ENCODE measurements at regions not wholly inside any gene's neighbourhood (a gene's known extent, or its start where the extent isn't known, plus 50 kb on each side); places are given as distances from the start of the nearest gene placed in this dataset.

DNA sequence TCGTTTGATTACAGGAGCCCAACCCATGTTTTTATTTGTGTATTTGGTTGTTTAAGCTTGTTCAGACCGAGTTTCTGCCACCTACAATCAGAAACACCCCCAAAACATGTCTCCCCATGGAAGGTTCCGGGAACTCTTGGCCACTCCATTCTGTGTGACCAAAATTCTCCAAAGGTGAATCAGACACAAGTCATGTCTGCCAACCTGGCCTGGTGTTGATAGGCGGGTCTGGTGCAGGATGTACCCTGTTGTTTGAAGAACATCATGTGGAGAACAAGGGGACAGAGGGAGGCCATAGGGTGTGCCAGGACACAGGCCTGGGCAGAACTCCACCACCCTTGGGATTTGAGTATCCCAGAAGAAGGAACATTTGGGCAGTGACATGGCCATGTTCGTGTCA lies 147.1 kb upstream of the MYL2 start:
- H3K9ac ChIP-seq (ENCODE audit: low read length) = no peak overlapping the region
- H3K9me3 ChIP-seq (replicated peaks; ENCODE audit: insufficient read depth, low read length) = no peaks in the 10 kb centered on the region
- H3K4me3 ChIP-seq (ENCODE audit: low read length) = no peak overlapping the region
- no peaks in the 10 kb centered on the region for H3K79me2 ChIP-seq (ENCODE audit: low read length)
- DNase-seq = no peak
- H3K27ac ChIP-seq (ENCODE audit: low read length) = no peak overlapping the region
- no peak overlapping the region for H3K4me2 ChIP-seq (ENCODE audit: low read depth, low read length)
- no peaks in the 10 kb centered on the region for H4K20me1 ChIP-seq (ENCODE audit: insufficient read depth, low read length)
- no peaks in the 10 kb centered on the region for H3K4me1 ChIP-seq (ENCODE audit: low read length)
- TF ChIP-seq, protein P1, sequence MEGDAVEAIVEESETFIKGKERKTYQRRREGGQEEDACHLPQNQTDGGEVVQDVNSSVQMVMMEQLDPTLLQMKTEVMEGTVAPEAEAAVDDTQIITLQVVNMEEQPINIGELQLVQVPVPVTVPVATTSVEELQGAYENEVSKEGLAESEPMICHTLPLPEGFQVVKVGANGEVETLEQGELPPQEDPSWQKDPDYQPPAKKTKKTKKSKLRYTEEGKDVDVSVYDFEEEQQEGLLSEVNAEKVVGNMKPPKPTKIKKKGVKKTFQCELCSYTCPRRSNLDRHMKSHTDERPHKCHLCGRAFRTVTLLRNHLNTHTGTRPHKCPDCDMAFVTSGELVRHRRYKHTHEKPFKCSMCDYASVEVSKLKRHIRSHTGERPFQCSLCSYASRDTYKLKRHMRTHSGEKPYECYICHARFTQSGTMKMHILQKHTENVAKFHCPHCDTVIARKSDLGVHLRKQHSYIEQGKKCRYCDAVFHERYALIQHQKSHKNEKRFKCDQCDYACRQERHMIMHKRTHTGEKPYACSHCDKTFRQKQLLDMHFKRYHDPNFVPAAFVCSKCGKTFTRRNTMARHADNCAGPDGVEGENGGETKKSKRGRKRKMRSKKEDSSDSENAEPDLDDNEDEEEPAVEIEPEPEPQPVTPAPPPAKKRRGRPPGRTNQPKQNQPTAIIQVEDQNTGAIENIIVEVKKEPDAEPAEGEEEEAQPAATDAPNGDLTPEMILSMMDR (IDR thresholded peaks at IDR 0.05; ENCODE audit: low read length) = no peak
- TF ChIP-seq EZH2 (optimal IDR thresholded peaks at IDR 0.05; ENCODE audit: low read depth, low read length) (no peak), EZH2phosphoT487 (IDR thresholded peaks at IDR 0.05; ENCODE audit: low read length) (no peak)
- no peak overlapping the region for H2AFZ ChIP-seq (ENCODE audit: low read length)
- no peaks in the 10 kb centered on the region for H3F3A ChIP-seq (ENCODE audit: insufficient read depth, low read length)
- H3K36me3 ChIP-seq (replicated peaks; ENCODE audit: insufficient read depth, low read length) = no peaks in the 10 kb centered on the region
- no peaks in the 10 kb centered on the region for H3K27me3 ChIP-seq (replicated peaks; ENCODE audit: insufficient read depth, low read length)
- H3K9me2 ChIP-seq (replicated peaks; ENCODE audit: insufficient read depth, low read length) = no peaks in the 10 kb centered on the region

DNA sequence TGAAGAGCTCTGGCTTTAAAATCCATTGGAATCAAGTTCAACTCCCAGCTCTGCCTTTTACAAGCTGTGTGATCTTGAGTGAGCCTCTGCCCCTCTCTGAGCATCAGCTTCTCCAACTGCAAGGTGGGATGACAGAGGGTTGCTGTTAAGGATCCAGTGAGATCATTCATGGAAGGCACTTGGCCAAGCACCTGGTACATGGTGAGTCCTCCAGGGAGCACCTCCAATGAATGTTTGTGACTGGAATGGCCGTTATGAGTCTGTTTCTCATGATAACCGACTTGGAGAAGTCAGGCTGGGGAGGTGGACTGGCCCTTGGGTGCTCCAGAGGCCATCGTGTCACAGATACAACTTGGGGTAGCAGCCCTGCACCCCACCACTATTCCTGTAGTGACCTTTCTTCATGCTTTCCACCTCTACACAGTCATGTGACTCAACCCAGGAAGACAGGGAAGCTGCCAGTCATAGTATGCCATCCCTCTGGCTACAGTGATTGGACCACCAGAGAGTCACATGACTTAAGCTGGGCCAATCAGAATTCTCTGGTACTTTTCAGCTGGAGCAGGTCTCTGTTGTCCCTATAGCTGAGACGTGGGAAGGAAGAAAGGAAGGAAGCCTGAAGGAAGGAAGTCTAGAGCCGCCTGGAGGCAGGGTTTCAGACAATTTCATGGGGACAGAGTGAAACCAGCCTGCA lies 146.5 kb upstream of the MYL2 start:
- no peaks in the 10 kb centered on the region for H3K79me2 ChIP-seq (ENCODE audit: low read length)
- no peaks in the 10 kb centered on the region for H3K4me1 ChIP-seq (ENCODE audit: low read length)
- no peak overlapping the region for H3K4me3 ChIP-seq (ENCODE audit: low read length)
- no peaks in the 10 kb centered on the region for H3K9me2 ChIP-seq (replicated peaks; ENCODE audit: insufficient read depth, low read length)
- no peak overlapping the region for H3K9ac ChIP-seq (ENCODE audit: low read length)
- no peaks in the 10 kb centered on the region for H3K36me3 ChIP-seq (replicated peaks; ENCODE audit: insufficient read depth, low read length)
- no peaks in the 10 kb centered on the region for H4K20me1 ChIP-seq (ENCODE audit: insufficient read depth, low read length)
- no peak overlapping the region for H3K27ac ChIP-seq (ENCODE audit: low read length)
- no peaks in the 10 kb centered on the region for H3K9me3 ChIP-seq (replicated peaks; ENCODE audit: insufficient read depth, low read length)
- no peaks in the 10 kb centered on the region for H3F3A ChIP-seq (ENCODE audit: insufficient read depth, low read length)
- TF ChIP-seq, protein P1 (IDR thresholded peaks at IDR 0.05; ENCODE audit: low read length) = no peak
- TF ChIP-seq EZH2 (optimal IDR thresholded peaks at IDR 0.05; ENCODE audit: low read depth, low read length) (no peak), EZH2phosphoT487 (IDR thresholded peaks at IDR 0.05; ENCODE audit: low read length) (no peak)
- H2AFZ ChIP-seq (ENCODE audit: low read length) = no peak overlapping the region
- no peak for DNase-seq
- no peak overlapping the region for H3K4me2 ChIP-seq (ENCODE audit: low read depth, low read length)
- H3K27me3 ChIP-seq (replicated peaks; ENCODE audit: insufficient read depth, low read length) = no peaks in the 10 kb centered on the region

DNA sequence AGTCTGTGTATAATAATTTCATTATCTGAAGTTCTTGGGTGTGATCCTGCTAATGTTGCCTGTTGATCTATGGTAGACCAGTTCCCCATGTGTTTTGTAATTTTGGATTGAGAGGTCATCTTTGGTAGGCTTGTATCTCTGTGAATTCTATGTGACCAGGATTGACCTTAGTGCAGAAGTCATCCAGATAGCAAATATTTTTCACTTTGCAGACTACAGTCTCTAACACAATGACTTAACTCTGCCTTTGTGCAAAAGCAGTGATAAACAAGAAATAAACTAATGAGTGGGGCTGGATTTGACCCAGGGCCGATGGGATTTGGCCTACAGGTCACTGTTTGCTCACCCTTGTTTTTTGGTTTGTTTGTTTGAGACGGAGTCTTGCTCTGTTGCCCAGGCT lies 144.6 kb upstream of the MYL2 start:
- H3F3A ChIP-seq (ENCODE audit: insufficient read depth, low read length) = no peaks in the 10 kb centered on the region
- H3K9me2 ChIP-seq (replicated peaks; ENCODE audit: insufficient read depth, low read length) = no peaks in the 10 kb centered on the region
- no peak overlapping the region for H3K27ac ChIP-seq (ENCODE audit: low read length)
- H3K9me3 ChIP-seq (replicated peaks; ENCODE audit: insufficient read depth, low read length) = no peaks in the 10 kb centered on the region
- no peak overlapping the region for H3K4me3 ChIP-seq (ENCODE audit: low read length)
- no peaks in the 10 kb centered on the region for H3K27me3 ChIP-seq (replicated peaks; ENCODE audit: insufficient read depth, low read length)
- H3K79me2 ChIP-seq (ENCODE audit: low read length) = no peaks in the 10 kb centered on the region
- H3K4me2 ChIP-seq (ENCODE audit: low read depth, low read length) = no peak overlapping the region
- no peak overlapping the region for H2AFZ ChIP-seq (ENCODE audit: low read length)
- no peaks in the 10 kb centered on the region for H3K4me1 ChIP-seq (ENCODE audit: low read length)
- no peak overlapping the region for H3K9ac ChIP-seq (ENCODE audit: low read length)
- TF ChIP-seq EZH2 (optimal IDR thresholded peaks at IDR 0.05; ENCODE audit: low read depth, low read length) (no peak), EZH2phosphoT487 (IDR thresholded peaks at IDR 0.05; ENCODE audit: low read length) (no peak)
- TF ChIP-seq, protein P1 (IDR thresholded peaks at IDR 0.05; ENCODE audit: low read length) = no peak
- no peaks in the 10 kb centered on the region for H3K36me3 ChIP-seq (replicated peaks; ENCODE audit: insufficient read depth, low read length)
- no peak for DNase-seq
- no peaks in the 10 kb centered on the region for H4K20me1 ChIP-seq (ENCODE audit: insufficient read depth, low read length)

All from MM.1S (cell line).